ENCODE measurements at regions not wholly inside any gene's neighbourhood (a gene's known extent, or its start where the extent isn't known, plus 50 kb on each side); places are given as distances from the start of the nearest gene placed in this dataset.

DNA sequence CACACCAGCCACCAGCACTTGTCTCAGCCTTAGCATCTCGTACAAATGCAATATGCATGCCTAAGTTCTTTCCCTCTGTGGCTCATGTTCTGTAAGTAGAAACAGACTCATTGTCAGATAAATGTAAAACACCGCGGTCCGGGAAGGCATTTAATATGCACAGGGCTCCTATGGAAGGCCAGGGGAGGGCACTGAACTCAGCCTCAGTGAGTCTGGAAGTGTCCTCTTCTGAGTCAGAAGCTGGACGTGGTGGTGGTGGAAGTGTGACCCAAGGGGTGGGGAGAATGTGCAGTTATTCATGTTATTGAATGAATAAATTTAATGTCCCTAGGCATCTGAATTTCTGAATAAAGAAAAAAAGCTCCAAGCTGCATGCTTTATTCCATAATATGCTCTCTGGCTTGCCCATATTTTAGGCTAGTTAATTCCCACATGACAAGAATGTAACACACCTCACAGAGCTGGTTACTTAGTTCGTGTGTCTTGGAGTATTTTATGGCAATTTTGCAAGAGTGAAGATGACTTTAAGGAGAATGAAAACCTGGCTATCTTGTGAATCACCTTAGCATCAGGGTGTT is 193.1 kb upstream of the GATB start:
- Histone ChIP-seq H3K27ac (ENCODE audit: low read depth in 1 of 2, low read length in 2 of 2) (no peak overlapping the region), H3K4me2 (replicated peaks; ENCODE audit: extremely low read depth, low read length, poor library complexity, severe bottlenecking) (no peak overlapping the region), H3K36me3 (replicated peaks in 1 of 2; ENCODE audit: control insufficient read depth in 1 of 2, insufficient read depth in 2 of 2, low read length in 2 of 2) (no peaks in the 10 kb centered on the region), H3K27me3 (ENCODE audit: control insufficient read depth in 2 of 2, insufficient read depth in 2 of 2, low read length in 2 of 2) (no peaks in the 10 kb centered on the region), H3K9me3 (replicated peaks in 1 of 2; ENCODE audit: control insufficient read depth in 1 of 2, insufficient read depth in 1 of 2, low read length in 2 of 2) (no peaks in the 10 kb centered on the region), H3K4me3 (replicated peaks in 1 of 3; ENCODE audit: low read depth in 2 of 3, low read length in 3 of 3) (no peak overlapping the region), H2AFZ (ENCODE audit: insufficient read depth, low read depth, low read length, poor library complexity, severe bottlenecking) (no peak overlapping the region), H3K9ac (ENCODE audit: insufficient read depth, low read length, poor library complexity, severe bottlenecking) (no peak overlapping the region), H4K20me1 (ENCODE audit: insufficient read depth, low read length) (no peaks in the 10 kb centered on the region), H3K79me2 (ENCODE audit: insufficient read depth, low read length) (no peaks in the 10 kb centered on the region), H3K4me1 (ENCODE audit: control insufficient read depth in 1 of 2, insufficient read depth in 2 of 2, low read length in 2 of 2) (no peaks in the 10 kb centered on the region)
- intact Hi-C loops (cut with micrococcal nuclease) = no loop called here
- H3K4me3 Mint-ChIP-seq = peak overlapping the region in 1 of 2 donors; percentile 3
- H3K27ac Mint-ChIP-seq = no peak overlapping the region
- H3K36me3 Mint-ChIP-seq = no peaks in the 10 kb centered on the region
- no peaks in the 10 kb centered on the region for H3K4me1 Mint-ChIP-seq
- H3K27me3 Mint-ChIP-seq (ENCODE audit: low read depth in 3 of 3) = peaks cover 1 to 5% (median 3%) of the 10 kb centered on the region in 3 donors
- WGBS (ENCODE audit: insufficient coverage) = 85% methylated on average over 3 of the region's 6 CpGs
- peaks cover 0 to 5% (median 2%) of the 10 kb centered on the region in 7 donors for H3K9me3 Mint-ChIP-seq
- TF ChIP-seq, protein P1, sequence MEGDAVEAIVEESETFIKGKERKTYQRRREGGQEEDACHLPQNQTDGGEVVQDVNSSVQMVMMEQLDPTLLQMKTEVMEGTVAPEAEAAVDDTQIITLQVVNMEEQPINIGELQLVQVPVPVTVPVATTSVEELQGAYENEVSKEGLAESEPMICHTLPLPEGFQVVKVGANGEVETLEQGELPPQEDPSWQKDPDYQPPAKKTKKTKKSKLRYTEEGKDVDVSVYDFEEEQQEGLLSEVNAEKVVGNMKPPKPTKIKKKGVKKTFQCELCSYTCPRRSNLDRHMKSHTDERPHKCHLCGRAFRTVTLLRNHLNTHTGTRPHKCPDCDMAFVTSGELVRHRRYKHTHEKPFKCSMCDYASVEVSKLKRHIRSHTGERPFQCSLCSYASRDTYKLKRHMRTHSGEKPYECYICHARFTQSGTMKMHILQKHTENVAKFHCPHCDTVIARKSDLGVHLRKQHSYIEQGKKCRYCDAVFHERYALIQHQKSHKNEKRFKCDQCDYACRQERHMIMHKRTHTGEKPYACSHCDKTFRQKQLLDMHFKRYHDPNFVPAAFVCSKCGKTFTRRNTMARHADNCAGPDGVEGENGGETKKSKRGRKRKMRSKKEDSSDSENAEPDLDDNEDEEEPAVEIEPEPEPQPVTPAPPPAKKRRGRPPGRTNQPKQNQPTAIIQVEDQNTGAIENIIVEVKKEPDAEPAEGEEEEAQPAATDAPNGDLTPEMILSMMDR (IDR thresholded peaks at IDR 0.05) = no peak
- no peak for DNase-seq

DNA sequence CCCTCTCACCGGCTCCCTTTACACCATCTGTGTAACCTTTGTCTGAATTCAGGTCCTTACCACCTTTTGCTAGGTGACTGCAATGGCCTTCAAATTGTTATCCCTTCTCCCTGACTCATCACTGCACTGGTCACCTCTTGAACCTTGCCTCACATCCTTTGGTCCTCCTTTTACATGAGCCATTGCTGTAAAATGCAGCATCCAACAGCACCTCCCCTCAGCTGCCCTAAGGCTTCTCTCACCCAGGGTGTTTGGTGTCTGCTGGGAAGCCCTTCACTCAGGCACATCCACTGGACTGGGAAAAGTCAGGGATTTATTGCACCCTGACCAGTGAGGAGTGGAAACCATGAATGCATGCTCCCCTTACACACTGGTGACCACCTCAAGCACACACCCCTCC is 192.5 kb upstream of the GATB start:
- no peaks in the 10 kb centered on the region for H3K4me1 ChIP-seq (ENCODE audit: control insufficient read depth in 1 of 2, insufficient read depth in 2 of 2, low read length in 2 of 2)
- 100% methylated on average over 1 of the region's 1 CpG for WGBS (ENCODE audit: insufficient coverage)
- H3K9ac ChIP-seq (ENCODE audit: insufficient read depth, low read length, poor library complexity, severe bottlenecking) = no peak overlapping the region
- intact Hi-C loops (cut with micrococcal nuclease) = no loop called here
- Mint-ChIP-seq H3K9me3 (peaks cover 0 to 5% (median 2%) of the 10 kb centered on the region in 7 donors), H3K4me1 (no peaks in the 10 kb centered on the region), H3K27ac (peak overlapping the region in 1 of 7 donors; percentile 4), H3K4me3 (peak overlapping the region in 1 of 2 donors; percentile 28), H3K36me3 (no peaks in the 10 kb centered on the region), H3K27me3 (ENCODE audit: low read depth in 3 of 3) (peaks cover 1 to 5% (median 3%) of the 10 kb centered on the region in 3 donors)
- H3K4me3 ChIP-seq (replicated peaks in 1 of 3; ENCODE audit: low read depth in 2 of 3, low read length in 3 of 3) = no peak overlapping the region
- no peak overlapping the region for H3K4me2 ChIP-seq (replicated peaks; ENCODE audit: extremely low read depth, low read length, poor library complexity, severe bottlenecking)
- H4K20me1 ChIP-seq (ENCODE audit: insufficient read depth, low read length) = no peaks in the 10 kb centered on the region
- no peaks in the 10 kb centered on the region for H3K9me3 ChIP-seq (replicated peaks in 1 of 2; ENCODE audit: control insufficient read depth in 1 of 2, insufficient read depth in 1 of 2, low read length in 2 of 2)
- no peaks in the 10 kb centered on the region for H3K27me3 ChIP-seq (ENCODE audit: control insufficient read depth in 2 of 2, insufficient read depth in 2 of 2, low read length in 2 of 2)
- TF ChIP-seq, protein P1 (IDR thresholded peaks at IDR 0.05) = no peak
- DNase-seq = no peak
- H3K27ac ChIP-seq (ENCODE audit: low read depth in 1 of 2, low read length in 2 of 2) = no peak overlapping the region
- no peaks in the 10 kb centered on the region for H3K36me3 ChIP-seq (replicated peaks in 1 of 2; ENCODE audit: control insufficient read depth in 1 of 2, insufficient read depth in 2 of 2, low read length in 2 of 2)
- H2AFZ ChIP-seq (ENCODE audit: insufficient read depth, low read depth, low read length, poor library complexity, severe bottlenecking) = no peak overlapping the region
- no peaks in the 10 kb centered on the region for H3K79me2 ChIP-seq (ENCODE audit: insufficient read depth, low read length)

All from CD14-positive monocyte (primary cell).